Ecto neural progenitor cell (in vitro differentiated cells): ENCODE measurements at regions not wholly inside any gene's neighbourhood (a gene's known extent, or its start where the extent isn't known, plus 50 kb on each side); places are given as distances from the start of the nearest gene placed in this dataset.

Source experiments
- DNase-seq: peaks from one replicate; pipeline ENCODE4 v3.0.0-alpha.2; 2018; ENCODE audit warnings: low spot score

DNA sequence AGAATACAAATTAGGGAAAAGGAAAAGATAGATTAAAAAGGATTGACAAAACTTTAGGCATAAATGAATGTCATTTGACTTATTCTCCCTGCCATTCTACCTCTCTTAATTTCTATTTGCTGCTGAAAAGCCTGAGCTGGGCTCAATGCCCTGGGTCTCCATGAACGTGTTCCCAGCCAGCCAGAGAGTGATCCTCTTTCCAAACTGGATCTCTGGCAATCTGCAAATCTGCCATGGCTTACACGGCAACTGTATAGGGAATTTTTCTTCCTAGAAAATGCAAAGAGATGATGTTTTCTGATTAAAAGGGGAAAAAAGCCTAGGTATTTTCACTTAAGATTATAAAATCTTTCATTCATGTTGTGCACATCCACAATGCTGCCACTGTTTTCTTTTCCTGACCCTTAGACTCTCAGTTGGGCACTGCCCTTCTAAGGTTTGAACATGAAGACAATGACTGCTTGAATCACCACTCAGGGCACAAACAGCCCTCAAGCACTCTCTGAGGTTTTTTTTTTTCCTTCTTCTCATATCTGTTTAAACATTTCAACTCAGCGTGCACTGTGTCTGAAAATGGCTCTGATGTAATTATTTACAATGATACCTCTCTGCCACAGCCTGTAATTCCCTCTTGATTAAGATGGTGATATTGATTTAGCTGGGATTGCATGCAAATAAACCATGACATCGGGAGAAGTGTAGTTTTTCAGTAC lies 60.3 kb downstream of the DACT1 start:
- no peak for DNase-seq

- DNase-seq, result no peak
These were observed 62.0 kb downstream of the DACT1 start for GRCh38 chr14:58699681-58700205.

- DNase-seq, result no peak
These were observed 63.4 kb downstream of the DACT1 start for GRCh38 chr14:58701156-58701555.

DNA sequence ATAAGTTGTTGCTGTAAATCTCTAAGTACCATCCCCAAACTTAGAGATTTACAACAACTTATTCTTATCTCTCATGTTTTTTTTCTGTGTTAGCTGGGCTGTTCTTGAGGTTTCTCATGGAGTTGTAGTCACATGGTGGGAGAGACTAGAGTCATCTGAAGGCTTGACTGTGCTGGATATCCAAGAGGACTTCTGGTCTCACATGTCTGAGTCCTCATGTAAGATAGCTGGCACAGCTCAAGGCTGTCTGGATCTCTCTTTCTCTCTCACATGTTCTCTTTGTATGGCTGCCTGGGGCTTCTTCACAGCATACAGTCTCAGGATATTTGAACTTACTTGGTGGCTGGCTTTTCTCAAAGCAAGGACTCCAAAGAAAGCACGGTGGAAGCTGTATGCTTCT lies 63.8 kb downstream of the DACT1 start:
- no peak for DNase-seq

- no peak for DNase-seq
These were observed 64.8 kb downstream of the DACT1 start for GRCh38 chr14:58702441-58703160.

GRCh38 chr14:58703161-58703506 lies 65.4 kb downstream of the DACT1 start:
- DNase-seq, result no peak

DNA sequence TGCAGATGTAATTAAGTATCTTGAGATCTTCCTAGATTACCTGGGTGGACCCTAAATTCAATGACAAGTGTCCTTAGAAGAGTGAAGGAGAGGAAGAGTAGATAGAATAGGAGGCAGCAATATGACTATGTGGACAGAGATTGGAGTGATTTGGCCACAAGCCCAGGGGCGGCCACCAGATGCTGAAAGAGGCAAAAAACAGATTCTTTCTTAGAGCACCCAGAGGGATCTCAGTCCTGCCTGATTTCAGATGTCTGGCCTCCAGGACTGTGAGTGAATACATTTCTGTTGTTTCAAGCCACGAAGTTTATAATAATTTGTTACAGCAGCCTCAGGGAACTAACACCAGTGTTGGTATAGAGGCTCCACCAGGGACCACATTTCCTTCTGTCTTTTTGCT lies 67.3 kb downstream of the DACT1 start:
- no peak for DNase-seq

DNA sequence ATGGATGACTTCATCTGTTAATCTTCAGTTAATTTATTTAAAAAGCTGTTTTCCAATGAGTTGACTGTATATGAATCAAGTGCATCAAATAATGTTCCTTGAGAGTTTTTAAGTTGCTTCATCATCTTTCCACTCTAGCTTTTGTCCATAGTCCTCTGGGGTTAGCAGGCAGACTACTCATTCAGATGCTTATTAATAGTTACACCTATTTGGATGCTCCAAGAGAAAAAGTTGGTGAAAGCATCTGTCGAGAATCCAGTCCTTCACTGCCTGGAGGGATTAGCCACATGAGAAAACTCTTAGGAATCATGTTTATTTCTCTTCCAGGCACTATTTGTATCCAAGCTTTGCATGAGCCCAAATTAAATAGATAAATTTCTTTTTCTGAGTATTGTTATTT lies 70.2 kb downstream of the DACT1 start:
- no peak for DNase-seq

- no peak for DNase-seq
These were observed 72.2 kb downstream of the DACT1 start for GRCh38 chr14:58709949-58710348.

DNA sequence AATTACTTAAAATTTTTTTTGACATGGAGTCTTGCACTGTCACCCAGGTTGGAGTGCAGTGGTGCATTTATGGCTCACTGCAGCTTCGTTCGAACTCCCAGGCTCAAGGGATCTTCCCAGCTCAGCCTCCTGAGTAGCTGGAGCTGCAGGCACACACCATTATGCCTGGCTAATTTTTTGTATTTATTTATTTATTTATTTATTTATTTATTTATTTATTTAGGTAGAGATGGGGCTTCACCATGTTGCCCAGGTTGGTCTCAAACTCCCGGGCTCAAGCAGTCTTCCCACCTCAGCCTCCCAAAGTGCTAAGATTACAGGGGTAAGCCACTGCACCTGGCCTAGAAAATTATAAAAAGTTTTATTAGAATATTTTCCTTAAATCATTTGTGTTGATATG lies 73.6 kb downstream of the DACT1 start:
- DNase-seq, result no peak

DNA sequence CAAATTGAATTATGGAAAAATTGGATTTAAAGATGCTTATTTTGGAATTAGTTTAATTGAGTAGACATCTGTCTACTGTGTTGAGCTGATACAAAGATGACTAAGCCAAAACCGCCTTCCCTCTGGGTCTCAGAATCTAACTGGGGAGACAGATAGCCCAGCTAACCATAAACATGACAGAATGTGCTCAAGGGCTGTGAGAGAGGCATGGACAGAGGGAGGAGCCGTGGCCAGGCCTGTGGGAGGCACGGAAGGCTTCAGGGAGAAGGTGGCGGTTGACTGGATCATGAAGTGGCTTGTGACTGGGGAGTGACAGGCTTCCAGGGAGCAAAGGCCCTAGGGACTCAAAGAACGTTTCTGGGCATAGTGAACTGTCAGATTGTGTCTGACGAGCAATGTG lies 74.6 kb downstream of the DACT1 start:
- DNase-seq, result no peak

DNA sequence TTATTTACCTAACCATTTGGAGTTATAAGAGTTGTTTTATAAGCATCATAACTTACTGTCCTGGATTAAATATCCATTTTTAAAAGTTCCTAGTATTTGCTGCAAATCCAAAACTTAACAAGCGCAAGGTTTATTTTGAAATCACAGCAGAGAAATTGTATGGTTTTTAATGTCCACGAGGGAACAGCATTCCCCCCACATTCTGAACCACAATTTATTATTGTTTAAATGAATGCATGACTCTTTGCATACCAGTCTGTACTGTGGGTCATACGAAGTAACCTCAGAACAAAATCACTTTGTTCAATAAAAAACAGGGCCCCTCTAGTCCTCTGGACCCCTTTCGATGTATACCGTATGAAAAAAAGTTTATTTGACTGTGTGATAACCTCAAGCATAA lies 75.9 kb downstream of the DACT1 start:
- DNase-seq, result no peak

DNA sequence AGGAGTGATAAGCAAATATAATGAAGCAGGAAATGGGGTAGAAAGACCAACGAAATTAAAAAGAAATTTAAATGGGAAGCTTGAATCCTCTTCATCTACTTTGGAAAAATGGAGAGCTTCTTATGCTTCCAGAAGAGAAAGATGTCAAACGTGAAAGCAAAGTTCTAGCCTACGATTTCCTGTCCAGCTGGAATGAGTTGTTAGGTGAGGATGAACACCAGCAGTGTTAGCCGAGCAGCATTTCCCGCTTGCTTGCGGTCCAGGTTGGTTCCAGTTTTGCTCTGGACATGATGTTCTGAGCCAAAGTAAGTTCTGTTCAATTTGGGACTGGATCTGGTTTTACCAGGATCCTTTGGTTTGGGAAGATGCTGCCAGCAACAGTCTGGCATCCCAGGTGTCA lies 78.9 kb downstream of the DACT1 start:
- no peak for DNase-seq

DNA sequence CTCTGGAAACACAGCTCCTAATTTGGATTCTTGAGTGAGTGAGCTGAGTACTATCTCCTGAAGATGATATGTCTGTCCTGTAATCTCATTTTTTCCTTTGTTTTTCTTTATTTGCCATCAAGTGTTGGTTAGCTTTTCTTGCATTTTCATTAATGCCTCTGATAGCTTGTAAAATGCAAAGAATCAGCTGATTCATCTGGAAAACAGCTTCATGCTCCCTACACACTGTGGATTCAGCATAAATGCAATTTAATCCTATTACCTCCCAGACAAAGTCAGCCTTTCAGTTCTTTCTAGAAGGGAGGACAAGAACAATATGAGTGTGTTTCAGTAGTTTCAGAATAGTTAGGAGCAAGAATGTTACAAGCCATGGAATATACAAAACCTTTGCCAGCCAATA lies 79.4 kb downstream of the DACT1 start:
- DNase-seq, result no peak

- DNase-seq, result no peak
These were observed 80.1 kb downstream of the DACT1 start for GRCh38 chr14:58717813-58718212.

GRCh38 chr14:58718226-58719205 lies 80.8 kb downstream of the DACT1 start:
- DNase-seq, result no peak

DNA sequence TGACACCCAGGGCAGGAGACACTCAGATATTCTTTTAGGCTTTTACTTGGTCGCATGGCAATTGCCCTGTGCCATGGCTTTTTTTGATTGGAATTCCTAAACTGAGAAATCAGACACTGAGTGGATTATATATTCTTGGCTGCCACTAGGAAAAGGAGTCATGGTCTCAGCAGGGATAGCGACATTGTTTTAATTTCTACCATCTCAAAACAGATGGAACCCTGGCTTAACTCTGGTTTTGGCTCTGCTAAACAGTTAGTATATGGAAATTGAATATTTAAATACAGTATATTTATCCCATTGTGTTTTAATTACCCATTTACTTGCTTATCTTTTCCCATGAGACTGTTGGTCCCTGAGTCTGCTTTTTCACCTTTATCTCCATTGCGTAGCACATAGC lies 84.0 kb downstream of the DACT1 start:
- DNase-seq, result no peak

DNA sequence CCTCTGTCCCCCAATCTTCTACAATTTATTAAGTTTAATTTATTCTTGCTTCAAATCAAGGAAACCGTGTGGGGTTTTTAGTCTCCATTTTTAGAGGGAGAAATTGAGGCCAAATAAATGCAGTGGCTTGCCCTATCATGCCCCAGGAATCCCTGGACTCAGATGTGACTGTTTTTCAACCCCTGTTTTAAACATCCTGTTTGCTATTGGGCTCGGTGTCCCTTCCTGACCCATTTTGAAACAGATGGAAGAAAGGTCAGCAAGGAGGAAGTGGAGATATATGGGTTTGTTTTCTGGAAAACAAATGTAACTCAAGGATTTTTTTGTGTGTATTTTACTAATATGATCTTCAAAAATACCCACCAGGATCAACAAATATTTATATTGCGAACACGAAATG lies 84.7 kb downstream of the DACT1 start:
- DNase-seq, result no peak

DNA sequence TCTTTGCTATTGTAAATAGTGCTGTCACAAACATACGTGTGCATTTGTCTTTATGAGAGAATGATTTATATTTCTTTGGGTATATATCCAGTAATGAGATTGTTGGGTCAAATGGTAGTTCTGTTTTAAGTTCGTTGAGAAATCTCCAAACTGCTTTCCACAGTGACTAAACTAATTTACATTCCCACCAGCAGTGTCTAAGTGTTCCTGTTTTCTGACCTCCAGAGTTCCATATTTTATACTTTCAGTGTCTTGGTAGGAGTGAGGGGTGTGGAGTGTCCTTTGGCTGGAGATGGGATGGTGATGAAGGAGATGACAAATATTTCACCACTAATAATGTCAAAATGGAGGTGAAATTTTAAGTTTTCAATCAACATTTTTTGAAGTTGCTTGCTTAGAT lies 86.4 kb downstream of the DACT1 start:
- no peak for DNase-seq

- no peak for DNase-seq
These were observed 86.9 kb downstream of the DACT1 start for GRCh38 chr14:58724702-58725101.

DNA sequence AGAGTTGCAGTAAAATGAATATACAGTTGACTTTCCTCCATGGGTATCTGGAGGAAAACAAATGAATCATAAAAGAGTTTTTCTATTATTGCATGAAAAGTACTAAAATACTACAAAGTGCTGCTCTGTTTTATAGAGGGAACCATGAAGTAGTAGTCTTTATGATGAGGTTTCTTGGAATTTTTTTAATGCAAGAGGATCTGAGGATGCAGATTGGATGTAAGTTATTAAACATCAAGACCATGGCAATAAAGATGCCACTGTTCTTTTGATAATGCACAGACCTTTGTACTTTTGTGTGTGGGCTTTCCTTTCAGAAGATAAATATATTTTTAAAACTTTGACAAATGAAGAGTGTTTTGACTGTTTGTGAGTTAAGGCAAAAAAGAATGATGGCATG lies 87.5 kb downstream of the DACT1 start:
- DNase-seq, result no peak

DNA sequence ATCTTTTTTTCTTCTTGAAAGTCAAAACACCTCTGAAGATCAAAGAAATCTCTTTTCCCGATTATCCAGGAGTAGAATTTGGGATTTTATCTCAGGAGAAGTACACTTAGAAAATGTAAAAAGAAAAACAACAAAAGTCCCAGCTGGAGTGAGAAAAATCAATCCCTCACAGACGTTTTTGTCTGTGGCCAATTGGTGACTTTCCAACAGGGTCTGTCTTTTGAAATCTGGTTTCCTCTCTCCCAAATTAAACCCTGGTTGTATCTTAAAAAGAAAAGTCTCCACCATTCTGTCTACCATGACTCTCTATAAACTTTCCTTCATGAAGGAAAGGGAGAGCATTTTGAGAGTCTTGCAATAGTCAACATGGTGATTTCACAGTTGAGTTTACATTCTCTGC lies 88.1 kb downstream of the DACT1 start:
- DNase-seq, result no peak
